Mucosa of stomach (tissue), 1 donor: ENCODE measurements at regions not wholly inside any gene's neighbourhood (a gene's known extent, or its start where the extent isn't known, plus 50 kb on each side); places are given as distances from the start of the nearest gene placed in this dataset.

Experiments used
- H3K27me3 ChIP-seq: one replicate; pipeline ENCODE4 v1.7.0; 2013; ENCODE audit warnings: mild to moderate bottlenecking, low read length; ENCODE audit not compliant: control insufficient read depth, insufficient read depth
- H3K36me3 ChIP-seq: one replicate; pipeline ENCODE4 v1.7.0; 2013; ENCODE audit warnings: low read length; ENCODE audit not compliant: control insufficient read depth, insufficient read depth
- H3K4me1 ChIP-seq: one replicate; pipeline ENCODE4 v1.7.0; 2013; ENCODE audit warnings: mild to moderate bottlenecking, low read length; ENCODE audit not compliant: control insufficient read depth, insufficient read depth
- H3K4me3 ChIP-seq: one replicate; pipeline ENCODE4 v1.7.0; 2013; ENCODE audit warnings: low read length
- H3K9ac ChIP-seq: one replicate; pipeline ENCODE4 v1.7.0; 2013; ENCODE audit warnings: mild to moderate bottlenecking, low read length, moderate library complexity
- H3K9me3 ChIP-seq: one replicate; pipeline ENCODE4 v1.7.0; 2013; ENCODE audit warnings: mild to moderate bottlenecking, low read length, moderate library complexity; ENCODE audit not compliant: control insufficient read depth
- donor health status: Pancreatic carcinoma.

- H3K9me3 ChIP-seq, result no peaks in the 10 kb centered on the region
- no peaks in the 10 kb centered on the region for H3K36me3 ChIP-seq
- H3K9ac ChIP-seq, result no peak overlapping the region
- H3K4me1 ChIP-seq, result no peaks in the 10 kb centered on the region
- H3K27me3 ChIP-seq, result no peaks in the 10 kb centered on the region
- H3K4me3 ChIP-seq, result no peak overlapping the region
Measured at GRCh38 chr5:97338729-97339128, 155.7 kb upstream of the RIOK2 start.

- H3K36me3 ChIP-seq, result no peaks in the 10 kb centered on the region
- H3K9me3 ChIP-seq, result no peaks in the 10 kb centered on the region
- no peak overlapping the region for H3K4me3 ChIP-seq
- H3K9ac ChIP-seq, result no peak overlapping the region
- H3K4me1 ChIP-seq, result no peaks in the 10 kb centered on the region
- no peaks in the 10 kb centered on the region for H3K27me3 ChIP-seq
Measured at GRCh38 chr5:97355775-97356174, 172.7 kb upstream of the RIOK2 start.

DNA sequence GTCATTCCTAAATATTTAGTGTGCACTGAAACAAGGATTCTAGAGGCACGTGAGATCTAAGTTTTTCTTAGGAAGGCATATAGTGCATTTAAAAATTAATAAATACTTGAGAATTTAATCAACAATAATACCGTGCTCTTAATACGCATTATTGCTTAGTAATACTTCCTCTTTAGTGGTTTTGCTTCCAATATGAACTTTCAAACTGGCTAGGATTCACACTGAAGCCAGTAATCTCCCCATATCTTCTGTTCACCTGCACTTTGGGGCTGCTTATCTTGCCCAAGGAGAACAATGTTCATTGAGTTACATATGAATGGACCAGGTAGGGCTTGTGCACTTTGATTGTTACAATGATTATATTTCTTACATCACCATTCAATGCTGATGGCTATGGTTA is 180.5 kb upstream of the RIOK2 start:
- Histone ChIP-seq H3K27me3 (no peaks in the 10 kb centered on the region), H3K4me1 (no peaks in the 10 kb centered on the region), H3K9me3 (no peaks in the 10 kb centered on the region), H3K4me3 (no peak overlapping the region), H3K9ac (no peak overlapping the region), H3K36me3 (no peaks in the 10 kb centered on the region)

GRCh38 chr5:97364731-97365130 is 181.7 kb upstream of the RIOK2 start:
- no peak overlapping the region for H3K4me3 ChIP-seq
- H3K9ac ChIP-seq, result no peak overlapping the region
- H3K4me1 ChIP-seq, result no peaks in the 10 kb centered on the region
- no peaks in the 10 kb centered on the region for H3K9me3 ChIP-seq
- H3K36me3 ChIP-seq, result no peaks in the 10 kb centered on the region
- no peaks in the 10 kb centered on the region for H3K27me3 ChIP-seq

- Histone ChIP-seq H3K9me3 (no peaks in the 10 kb centered on the region), H3K36me3 (no peaks in the 10 kb centered on the region), H3K9ac (no peak overlapping the region), H3K27me3 (no peaks in the 10 kb centered on the region), H3K4me3 (no peak overlapping the region), H3K4me1 (no peaks in the 10 kb centered on the region)
Measured at GRCh38 chr5:97365163-97365845, 182.3 kb upstream of the RIOK2 start.

GRCh38 chr5:97365918-97366317 is 182.9 kb upstream of the RIOK2 start:
- Histone ChIP-seq H3K36me3 (no peaks in the 10 kb centered on the region), H3K9ac (no peak overlapping the region), H3K9me3 (no peaks in the 10 kb centered on the region), H3K4me3 (no peak overlapping the region), H3K27me3 (no peaks in the 10 kb centered on the region), H3K4me1 (no peaks in the 10 kb centered on the region)

GRCh38 chr5:97375959-97376358 is 192.9 kb upstream of the RIOK2 start:
- H3K4me1 ChIP-seq, result no peaks in the 10 kb centered on the region
- no peaks in the 10 kb centered on the region for H3K27me3 ChIP-seq
- no peaks in the 10 kb centered on the region for H3K36me3 ChIP-seq
- H3K9ac ChIP-seq, result no peak overlapping the region
- H3K4me3 ChIP-seq, result no peak overlapping the region
- no peaks in the 10 kb centered on the region for H3K9me3 ChIP-seq

- no peaks in the 10 kb centered on the region for H3K9me3 ChIP-seq
- no peak overlapping the region for H3K9ac ChIP-seq
- H3K36me3 ChIP-seq, result no peaks in the 10 kb centered on the region
- no peaks in the 10 kb centered on the region for H3K27me3 ChIP-seq
- H3K4me1 ChIP-seq, result no peaks in the 10 kb centered on the region
- no peak overlapping the region for H3K4me3 ChIP-seq
Measured at GRCh38 chr5:97377582-97377981, 194.5 kb upstream of the RIOK2 start.

GRCh38 chr5:97383996-97384395 is 200.9 kb upstream of the RIOK2 start:
- H3K9me3 ChIP-seq, result no peaks in the 10 kb centered on the region
- no peaks in the 10 kb centered on the region for H3K4me1 ChIP-seq

GRCh38 chr5:97388794-97389193 is 205.7 kb upstream of the RIOK2 start:
- no peaks in the 10 kb centered on the region for H3K9me3 ChIP-seq
- H3K36me3 ChIP-seq, result no peaks in the 10 kb centered on the region
- no peak overlapping the region for H3K9ac ChIP-seq
- no peaks in the 10 kb centered on the region for H3K27me3 ChIP-seq
- H3K4me1 ChIP-seq, result no peaks in the 10 kb centered on the region
- H3K4me3 ChIP-seq, result no peak overlapping the region

More at GRCh38 chr5:97383996-97384395, 200.9 kb upstream of the RIOK2 start:
- Histone ChIP-seq H3K36me3 (no peaks in the 10 kb centered on the region), H3K9ac (no peak overlapping the region), H3K4me3 (no peak overlapping the region), H3K27me3 (no peaks in the 10 kb centered on the region)

DNA sequence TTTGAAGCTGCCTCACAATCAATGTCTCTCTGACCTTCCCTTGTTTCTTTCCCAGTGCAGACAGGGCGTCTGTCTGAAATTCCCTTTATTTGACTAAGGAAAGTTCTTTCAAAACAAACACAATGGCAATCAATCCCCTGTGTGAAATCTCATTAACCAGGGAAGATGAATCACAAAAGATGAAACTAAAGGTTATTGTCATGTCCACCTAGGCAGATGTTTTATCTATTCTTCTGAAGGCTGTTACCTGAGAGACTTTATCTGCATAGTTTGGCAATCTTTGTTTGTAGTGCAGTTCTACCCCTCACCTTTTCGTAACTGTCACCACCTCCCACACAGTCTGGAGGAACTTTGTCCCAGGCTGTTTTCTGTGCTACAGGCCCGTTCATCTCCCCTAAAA is 217.5 kb upstream of the RIOK2 start:
- Histone ChIP-seq H3K4me1 (no peaks in the 10 kb centered on the region), H3K9me3 (no peaks in the 10 kb centered on the region), H3K4me3 (no peak overlapping the region), H3K9ac (no peak overlapping the region), H3K27me3 (no peaks in the 10 kb centered on the region), H3K36me3 (no peaks in the 10 kb centered on the region)

DNA sequence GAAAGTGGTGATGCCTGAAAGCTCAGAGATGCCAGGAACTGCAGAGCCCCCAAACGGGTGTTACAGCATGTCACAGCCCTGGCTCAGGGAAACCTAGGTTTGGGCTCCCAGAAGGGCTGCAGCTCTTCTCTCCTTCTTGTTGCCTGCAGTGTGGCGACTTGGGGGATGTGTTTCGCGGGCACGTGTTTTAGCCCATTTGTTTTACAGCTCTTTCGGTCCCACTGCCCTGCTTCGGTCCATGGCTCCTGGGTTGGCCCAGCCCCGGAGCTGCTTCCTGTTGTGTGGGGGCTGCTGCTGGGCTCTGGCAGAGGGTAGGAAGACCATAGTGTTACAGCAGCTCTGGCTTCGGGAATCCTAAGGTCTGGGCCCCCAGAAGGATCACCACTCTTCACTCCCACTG is 222.9 kb upstream of the RIOK2 start:
- Histone ChIP-seq H3K9me3 (no peaks in the 10 kb centered on the region), H3K4me3 (no peak overlapping the region), H3K4me1 (no peaks in the 10 kb centered on the region), H3K9ac (no peak overlapping the region), H3K27me3 (no peaks in the 10 kb centered on the region), H3K36me3 (no peaks in the 10 kb centered on the region)
